ENCODE measurements at regions not wholly inside any gene's neighbourhood (a gene's known extent, or its start where the extent isn't known, plus 50 kb on each side); places are given as distances from the start of the nearest gene placed in this dataset.
"Not testable (repeated sequence)": the region's sequence is repeated elsewhere in the genome, so short reads cannot be mapped to it uniquely, and the experiment has no call there.

GRCh38 chr18:30674596-30674995, 367.9 kb downstream of the DSC3 start:
- intact Hi-C loops (cut with micrococcal nuclease): no loop called here
- Histone ChIP-seq H3K27ac (replicated peaks) (no peak overlapping the region), H3K9me3 (replicated peaks) (no peaks in the 10 kb centered on the region), H3K36me3 (no peaks in the 10 kb centered on the region), H3K27me3 (ENCODE audit: low read depth) (no peaks in the 10 kb centered on the region), H3K4me1 (no peaks in the 10 kb centered on the region), H3K4me3 (no peak overlapping the region)
- no peak for TF ChIP-seq CTCF (IDR thresholded peaks at IDR 0.05; ENCODE audit: borderline replicate concordance)
- no peak for DNase-seq

GRCh38 chr18:30672439-30672838, 370.1 kb downstream of the DSC3 start:
- intact Hi-C loops (cut with micrococcal nuclease): not testable (repeated sequence)

GRCh38 chr18:30658306-30658705, 384.2 kb downstream of the DSC3 start:
- intact Hi-C loops (cut with micrococcal nuclease): no loop called here
- Histone ChIP-seq H3K27me3 (ENCODE audit: low read depth) (no peaks in the 10 kb centered on the region), H3K4me1 (no peaks in the 10 kb centered on the region), H3K36me3 (no peaks in the 10 kb centered on the region), H3K9me3 (replicated peaks) (peaks cover 24% of the 10 kb centered on the region), H3K4me3 (no peak overlapping the region), H3K27ac (replicated peaks) (no peak overlapping the region)
- DNase-seq: no peak
- no peak for TF ChIP-seq CTCF (IDR thresholded peaks at IDR 0.05; ENCODE audit: borderline replicate concordance)

More at GRCh38 chr18:30672439-30672838, 370.1 kb downstream of the DSC3 start:
- H3K27me3 ChIP-seq (ENCODE audit: low read depth); H3K27ac ChIP-seq (replicated peaks); H3K4me1 ChIP-seq; DNase-seq; H3K4me3 ChIP-seq; H3K36me3 ChIP-seq; H3K9me3 ChIP-seq (replicated peaks): not testable (repeated sequence)

GRCh38 chr18:30652387-30652786, 390.2 kb downstream of the DSC3 start:
- no peaks in the 10 kb centered on the region for H3K27me3 ChIP-seq (ENCODE audit: low read depth)
- no peaks in the 10 kb centered on the region for H3K36me3 ChIP-seq
- DNase-seq: no peak
- no peak overlapping the region for H3K27ac ChIP-seq (replicated peaks)
- no peak for TF ChIP-seq CTCF (IDR thresholded peaks at IDR 0.05; ENCODE audit: borderline replicate concordance)
- intact Hi-C loops (cut with micrococcal nuclease): no loop called here
- H3K9me3 ChIP-seq (replicated peaks): peaks cover 5% of the 10 kb centered on the region
- H3K4me3 ChIP-seq: no peak overlapping the region
- H3K4me1 ChIP-seq: no peaks in the 10 kb centered on the region

- Histone ChIP-seq H3K4me1 (no peaks in the 10 kb centered on the region), H3K9me3 (replicated peaks) (no peaks in the 10 kb centered on the region), H3K36me3 (no peaks in the 10 kb centered on the region), H3K4me3 (no peak overlapping the region), H3K27me3 (ENCODE audit: low read depth) (no peaks in the 10 kb centered on the region), H3K27ac (replicated peaks) (no peak overlapping the region)
- no peak for TF ChIP-seq CTCF (IDR thresholded peaks at IDR 0.05; ENCODE audit: borderline replicate concordance)
- intact Hi-C loops (cut with micrococcal nuclease): no loop called here
- DNase-seq: no peak
Observed at GRCh38 chr18:30650499-30650898, 392.0 kb downstream of the DSC3 start.

GRCh38 chr18:30644158-30644557, 398.4 kb downstream of the DSC3 start:
- intact Hi-C loops (cut with micrococcal nuclease): no loop called here
- H3K27ac ChIP-seq (replicated peaks): no peak overlapping the region
- no peak for TF ChIP-seq CTCF (IDR thresholded peaks at IDR 0.05; ENCODE audit: borderline replicate concordance)
- H3K36me3 ChIP-seq: no peaks in the 10 kb centered on the region
- H3K4me1 ChIP-seq: no peaks in the 10 kb centered on the region
- no peak overlapping the region for H3K4me3 ChIP-seq
- H3K9me3 ChIP-seq (replicated peaks): no peaks in the 10 kb centered on the region
- DNase-seq: no peak
- no peaks in the 10 kb centered on the region for H3K27me3 ChIP-seq (ENCODE audit: low read depth)
